NOMO-1 (cell line): ENCODE measurements at regions not wholly inside any gene's neighbourhood (a gene's known extent, or its start where the extent isn't known, plus 50 kb on each side); places are given as distances from the start of the nearest gene placed in this dataset.

Experiments used
- DNase-seq, 2 experiments: peaks; one replicate each; lab custom pipeline; 2025; ENCODE audit not compliant: unreplicated experiment in 2 of 2; lab: John Stamatoyannopoulos, UW

DNA sequence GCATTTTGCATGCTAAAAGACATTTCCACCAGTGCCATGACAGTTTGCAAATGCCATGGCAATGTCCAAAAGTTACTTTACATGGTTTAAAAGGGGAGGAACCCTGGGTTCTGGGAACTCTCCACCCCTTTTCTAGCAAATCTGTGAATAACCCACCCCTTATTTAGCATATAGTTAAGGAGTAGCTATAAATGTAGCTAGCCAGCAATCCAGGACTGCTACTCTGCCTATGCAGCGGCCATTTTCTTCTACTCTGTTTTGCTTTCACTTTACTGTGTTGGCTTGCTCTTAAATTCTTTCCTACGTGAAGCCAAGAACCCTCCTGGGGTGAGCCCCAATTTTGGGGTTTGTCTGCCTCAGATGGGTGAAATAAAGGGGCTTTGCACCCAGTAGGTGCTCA, 141.0 kb downstream of the PTPN11 start:
- DNase-seq = no peak

DNA sequence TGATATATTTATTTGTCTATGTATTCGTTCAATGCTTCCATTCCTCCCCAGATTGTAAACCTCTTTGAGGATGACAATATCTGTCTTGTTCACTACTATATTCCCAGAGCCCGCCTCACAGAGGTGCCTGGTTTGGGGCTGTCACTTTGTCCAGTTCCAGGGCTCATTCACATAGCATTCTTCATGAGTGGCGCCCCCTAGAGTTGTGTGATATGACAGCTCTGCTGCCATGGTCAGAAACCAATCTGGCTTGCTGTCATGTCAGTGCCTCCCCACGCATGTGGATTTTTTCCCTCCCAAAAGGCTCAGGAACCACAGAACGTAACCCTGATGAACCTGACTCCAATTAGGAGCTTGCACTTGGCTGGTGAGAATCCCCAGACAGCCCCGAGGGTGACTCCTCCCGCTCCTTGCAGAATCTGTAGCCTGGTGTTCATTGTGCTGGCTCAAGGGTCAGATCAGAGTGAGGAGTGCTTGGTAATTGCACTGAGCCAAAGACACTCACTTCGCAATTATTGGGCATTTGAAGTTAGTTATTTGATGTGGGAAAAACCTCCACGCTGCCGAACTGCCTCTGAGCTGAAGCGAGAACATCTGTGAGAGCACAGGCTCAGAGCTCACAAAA, 145.5 kb downstream of the PTPN11 start:
- DNase-seq = no peak

DNA sequence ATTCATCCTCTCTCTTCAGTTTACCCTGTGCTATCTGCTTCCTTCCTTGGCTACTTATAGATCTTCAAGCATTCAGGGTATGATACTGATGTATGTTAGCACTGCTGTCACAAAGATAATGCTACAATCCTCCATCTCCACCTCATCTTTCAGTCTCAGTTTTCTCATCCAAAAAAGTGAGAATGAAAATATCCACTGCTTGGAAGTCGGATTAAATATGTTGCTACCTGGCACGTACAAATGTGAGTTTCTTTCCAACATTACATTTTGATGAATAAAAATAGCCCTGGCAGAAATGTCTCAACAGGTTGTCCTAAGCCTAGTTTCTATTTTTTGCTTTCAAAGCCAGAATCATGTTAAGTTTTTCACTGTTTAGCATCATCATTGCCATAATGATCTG, 149.9 kb downstream of the PTPN11 start:
- no peak for DNase-seq

DNA sequence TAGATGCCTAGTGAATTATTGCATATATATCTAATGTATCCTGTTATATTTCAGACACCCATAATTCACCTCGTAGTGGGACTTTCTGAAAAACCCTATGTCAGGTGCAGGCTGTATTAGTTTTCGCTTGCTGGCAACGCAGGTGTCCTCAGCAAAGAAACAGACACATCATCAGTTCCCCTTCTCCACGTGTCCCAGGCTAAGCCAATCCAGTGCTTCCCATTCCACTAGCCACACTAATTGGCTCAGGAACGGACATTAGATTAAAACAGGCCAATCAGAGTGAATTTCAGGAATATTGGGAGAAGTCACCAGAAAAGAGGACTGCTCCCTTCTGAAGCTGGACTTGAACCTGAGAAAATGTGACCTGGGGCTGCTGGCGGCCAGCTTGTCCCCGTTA, 151.3 kb downstream of the PTPN11 start:
- DNase-seq = no peak

DNA sequence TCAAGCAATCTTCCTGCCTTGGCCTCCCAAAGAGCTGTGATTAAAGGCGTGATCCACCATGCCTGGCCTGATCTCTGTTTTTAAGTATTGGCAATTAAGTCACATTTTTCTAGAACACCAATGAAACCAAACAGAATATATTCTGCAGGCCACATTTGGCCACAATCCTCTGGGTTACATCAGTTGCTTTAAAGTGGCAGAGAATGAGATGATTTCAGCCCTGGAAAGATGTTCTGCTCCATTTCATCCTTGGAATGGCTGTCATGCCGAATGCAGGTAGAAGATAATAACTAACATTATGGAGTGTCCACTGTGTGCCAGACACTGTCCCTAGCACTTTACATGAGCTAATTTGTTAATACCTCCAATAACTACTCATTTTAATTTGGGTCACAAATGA, 154.4 kb downstream of the PTPN11 start:
- DNase-seq = no peak

DNA sequence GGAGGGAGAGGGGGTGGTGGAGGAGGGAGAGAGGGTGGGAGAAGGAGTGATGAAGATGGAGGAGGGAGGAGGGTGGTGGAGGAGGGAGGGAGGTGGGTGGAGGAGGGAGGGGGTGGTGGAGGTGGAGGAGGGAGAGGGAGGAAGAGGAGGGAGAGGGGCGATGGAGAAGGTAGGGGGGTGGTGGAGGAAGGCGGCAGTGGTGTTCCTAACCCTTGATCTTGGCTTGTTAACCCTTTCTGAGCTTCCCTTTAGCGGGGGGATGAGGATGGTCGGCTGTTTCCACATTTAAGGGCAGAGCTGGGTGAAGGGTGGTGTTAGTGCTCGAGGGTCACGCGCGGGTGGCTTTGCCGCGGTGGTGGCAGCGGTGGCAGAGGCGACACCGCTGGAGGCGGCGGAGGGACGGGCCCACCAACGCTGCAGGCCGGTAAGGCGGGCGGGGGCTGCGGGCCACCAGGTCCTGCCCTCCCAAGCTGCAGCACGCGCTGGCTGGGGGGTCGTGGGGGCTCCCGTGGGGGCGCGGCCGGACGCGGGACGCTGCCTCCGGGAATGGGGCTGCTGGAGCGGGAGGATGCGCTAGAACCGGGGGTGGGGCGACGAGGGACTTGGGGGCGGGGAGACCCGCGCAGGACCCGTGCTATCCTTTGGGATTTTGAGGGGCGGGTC, 156.3 kb downstream of the PTPN11 start:
- DNase-seq = no peak

DNA sequence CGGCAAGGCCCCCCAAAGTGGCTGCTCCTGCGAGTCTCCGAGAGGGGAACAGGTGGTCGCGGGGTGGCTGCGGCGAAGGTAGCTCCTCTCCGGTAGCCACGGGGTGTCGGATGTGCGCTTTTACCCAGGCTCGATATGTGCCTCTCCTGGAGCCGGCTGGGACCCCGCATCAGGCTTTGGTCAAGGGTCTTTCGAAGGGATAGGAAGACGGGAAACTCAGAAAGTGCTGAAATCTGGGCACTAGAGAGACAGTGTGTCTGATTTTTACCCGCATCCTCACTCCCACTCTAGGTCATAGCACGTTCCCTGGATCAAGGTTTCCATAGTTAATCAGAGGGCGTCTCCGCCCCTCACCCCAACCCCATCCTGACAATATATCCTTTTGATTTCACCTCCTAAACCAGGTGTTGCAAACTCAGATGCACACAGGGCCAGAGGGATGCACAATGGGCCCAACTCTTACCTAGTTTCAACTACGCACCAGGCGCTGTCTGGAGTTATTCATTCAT, 156.9 kb downstream of the PTPN11 start:
- no peak for DNase-seq

DNA sequence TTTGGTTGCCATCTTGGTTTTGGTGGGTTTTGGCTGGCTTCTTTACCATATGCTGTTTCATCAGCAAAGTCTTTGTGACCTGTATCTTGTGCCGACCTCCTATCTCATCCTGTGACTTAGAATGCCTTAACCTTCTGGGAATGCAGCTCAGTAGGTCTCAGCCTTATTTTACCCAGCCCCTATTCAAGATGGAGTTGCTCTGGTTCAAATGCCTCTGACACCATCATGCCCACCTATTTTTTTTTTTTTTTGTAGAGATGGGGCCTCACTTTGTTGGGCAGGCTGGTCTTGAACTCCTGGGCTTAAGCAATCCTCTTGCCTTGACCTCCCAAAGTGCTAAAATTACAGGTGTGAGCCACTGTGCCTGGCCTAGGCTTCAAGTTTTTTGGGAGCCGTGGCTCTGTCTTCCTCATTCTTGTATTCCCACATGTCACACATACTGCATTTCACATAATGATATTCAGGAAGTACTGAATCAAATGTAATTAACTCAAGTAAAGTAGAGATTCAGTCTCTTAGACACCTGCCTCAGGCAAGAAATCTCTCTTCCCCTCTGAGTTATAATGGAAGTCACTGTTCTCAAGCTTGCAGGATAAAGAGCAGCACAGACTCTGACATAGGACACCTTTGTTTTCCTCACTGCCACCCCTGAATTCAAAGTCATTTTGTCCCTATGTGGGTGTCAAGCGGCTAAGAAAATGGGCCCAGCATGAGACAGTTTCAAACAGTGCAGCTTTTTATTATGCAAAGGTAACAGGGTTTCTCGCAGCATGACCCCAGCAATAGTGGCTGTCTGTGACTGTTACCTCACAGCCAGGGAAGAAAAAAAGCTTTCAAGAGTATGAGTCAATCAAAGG, 159.0 kb downstream of the PTPN11 start:
- DNase-seq = no peak

DNA sequence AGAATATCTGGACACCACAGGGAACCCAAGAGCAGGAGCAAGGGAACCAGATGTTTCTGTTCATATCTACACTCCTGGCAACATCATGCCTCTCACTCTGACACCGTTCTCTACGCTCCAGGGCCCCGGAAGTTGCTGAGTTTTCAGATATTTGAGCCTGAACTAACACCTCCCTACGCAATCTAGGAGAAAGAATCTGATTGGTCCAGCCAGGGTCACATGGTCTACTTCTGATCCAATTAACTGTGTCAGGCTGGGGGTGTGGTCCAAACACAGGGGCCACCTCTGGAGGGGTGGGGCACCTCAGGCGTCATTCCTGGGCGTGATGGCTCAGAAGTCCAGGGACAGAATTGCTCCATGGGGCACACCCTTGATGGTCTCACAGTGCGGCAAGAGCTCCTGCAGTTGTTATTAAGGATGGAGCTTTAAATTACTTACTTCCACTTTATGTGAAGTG, 165.5 kb downstream of the PTPN11 start:
- no peak for DNase-seq

DNA sequence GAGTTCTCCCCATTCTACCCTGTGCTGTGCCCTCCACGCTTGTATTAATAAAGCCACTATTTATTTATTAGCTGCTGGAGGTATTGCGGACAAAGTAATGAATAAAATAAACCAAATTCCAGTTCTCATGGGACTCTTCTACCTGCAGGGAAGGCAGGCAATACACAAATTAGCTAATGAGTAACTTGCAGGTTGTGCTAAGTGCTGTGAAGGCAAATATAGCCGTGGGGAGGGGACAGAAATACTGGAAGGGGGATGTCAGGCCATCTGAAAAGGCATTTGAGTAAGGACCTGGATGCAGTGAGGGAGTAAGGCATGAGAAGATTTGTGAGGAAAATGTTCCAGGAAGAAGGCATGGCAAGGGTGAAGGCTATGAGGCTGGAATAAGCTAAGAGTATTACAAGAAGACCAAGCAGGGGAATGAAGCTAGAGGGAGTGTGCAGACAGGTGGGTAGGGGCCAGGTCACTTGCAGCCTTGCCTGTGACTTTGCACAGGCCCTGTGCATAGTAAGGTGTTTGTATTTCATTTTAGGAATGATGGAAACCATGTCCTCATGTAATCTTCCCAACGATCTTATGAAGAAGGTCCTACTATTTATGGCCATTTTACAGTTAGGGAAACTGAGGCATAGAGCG, 167.5 kb downstream of the PTPN11 start:
- DNase-seq = no peak

DNA sequence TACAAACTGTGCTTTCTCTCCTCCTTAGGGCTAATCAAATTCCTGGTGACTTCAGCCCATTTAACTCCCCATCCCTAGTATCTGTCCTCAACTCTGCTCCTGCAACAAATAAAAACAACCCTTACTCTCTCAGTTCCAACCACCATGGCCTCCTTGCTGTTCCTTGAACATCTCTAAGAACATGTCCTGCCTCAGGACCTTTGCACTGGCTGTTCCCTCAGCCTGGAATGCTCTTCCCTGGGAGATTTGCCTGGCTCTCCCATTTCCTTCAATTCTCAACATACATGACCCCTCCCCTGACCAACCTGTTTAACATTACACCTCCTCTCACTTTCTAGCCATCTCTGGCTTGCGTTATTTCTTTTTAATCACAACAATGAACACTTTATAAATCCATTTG, 170.5 kb downstream of the PTPN11 start:
- DNase-seq = no peak

DNA sequence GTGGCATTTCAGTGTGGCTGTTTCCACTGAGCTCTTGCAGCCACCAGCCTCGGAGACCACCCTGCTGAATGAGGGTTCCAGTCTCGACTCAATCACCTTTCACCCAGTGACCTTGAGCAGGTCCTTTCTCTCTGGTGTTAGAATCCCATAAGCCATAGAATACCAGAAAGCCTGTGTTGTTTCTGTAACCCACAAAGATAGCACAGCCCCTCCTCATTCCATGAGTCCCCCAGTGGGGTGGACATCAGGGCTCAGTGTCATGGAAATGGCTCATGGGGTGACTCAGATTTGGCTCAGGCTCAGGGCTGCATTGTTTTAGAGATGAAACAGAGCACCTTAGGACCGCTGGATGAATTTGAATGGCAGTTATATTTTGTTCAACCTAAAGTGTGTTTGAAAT, 171.5 kb downstream of the PTPN11 start:
- DNase-seq = no peak

DNA sequence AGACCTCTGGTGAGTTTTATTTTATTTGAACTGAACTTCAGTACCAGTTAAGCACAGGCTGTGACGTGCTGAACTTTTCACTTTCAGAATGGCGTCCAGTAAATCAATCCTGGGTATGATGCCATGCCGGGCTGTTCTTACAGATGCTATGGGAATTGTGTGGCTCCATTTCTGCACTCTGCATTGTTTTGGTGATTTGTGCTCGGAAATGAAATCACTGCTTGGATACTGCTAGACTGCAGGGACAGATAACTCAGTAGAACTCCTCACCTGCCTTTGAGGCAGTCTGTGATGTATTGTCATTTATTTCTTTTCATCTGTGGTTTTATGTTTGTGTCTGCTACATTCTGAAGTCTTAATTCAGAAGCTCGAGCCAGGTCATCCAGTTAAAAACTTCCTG, 172.7 kb downstream of the PTPN11 start:
- no peak for DNase-seq

DNA sequence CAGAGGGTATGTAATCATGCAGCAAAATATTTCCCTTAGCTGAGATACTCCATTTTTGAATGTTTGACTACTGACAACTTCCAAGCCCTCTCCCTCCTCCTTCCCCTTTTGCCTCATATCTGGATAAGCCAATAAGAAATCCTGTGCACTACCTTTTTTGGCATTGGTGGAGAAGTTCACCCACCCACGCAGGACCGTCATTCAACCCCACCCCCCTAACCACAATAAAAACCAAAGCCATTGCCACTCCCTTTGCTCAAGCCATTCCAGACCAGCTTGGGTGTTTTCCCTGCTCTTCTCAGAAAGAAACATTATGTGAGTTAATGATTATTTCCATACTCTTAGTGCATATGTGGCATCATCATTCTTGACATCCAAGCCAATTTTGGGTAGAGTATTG, 176.7 kb downstream of the PTPN11 start:
- DNase-seq = no peak

DNA sequence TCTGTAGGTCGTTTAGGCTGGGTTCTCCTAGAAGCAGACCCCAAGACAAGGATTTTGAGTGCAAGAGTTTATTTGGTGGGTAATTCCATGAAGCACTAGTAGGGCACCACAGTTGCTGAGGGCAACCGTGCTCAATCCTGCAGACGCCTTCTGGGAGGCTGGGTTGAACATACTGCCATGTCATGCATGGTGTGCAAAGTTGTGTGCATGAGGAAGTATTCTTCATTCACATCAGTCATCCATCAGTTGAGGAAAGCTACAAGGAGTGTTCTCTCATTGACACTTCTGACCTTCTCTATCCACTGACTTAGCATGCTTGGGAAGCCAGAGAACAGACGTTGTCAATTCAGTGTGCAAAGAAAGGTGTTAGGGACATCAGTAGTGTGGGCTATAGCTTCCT, 179.2 kb downstream of the PTPN11 start:
- DNase-seq = no peak

DNA sequence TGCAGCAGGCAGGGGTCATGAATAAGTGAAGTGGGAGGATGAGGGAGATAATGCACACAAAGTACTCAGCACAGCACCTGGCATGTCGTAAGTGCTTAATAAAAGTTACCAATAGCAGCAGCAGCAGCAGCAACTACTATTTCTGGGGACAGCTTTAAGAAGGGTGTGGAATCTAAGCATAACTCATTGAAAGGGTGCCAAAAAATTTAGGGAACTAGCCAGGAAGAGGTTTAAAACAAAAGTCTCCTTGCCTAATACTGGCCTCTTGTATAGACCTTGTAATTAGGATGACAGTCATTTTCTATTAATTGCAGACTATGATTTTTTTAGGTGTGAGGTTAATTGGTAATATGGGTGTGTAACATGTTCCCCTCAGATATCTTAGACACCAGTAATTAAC, 179.9 kb downstream of the PTPN11 start:
- DNase-seq = peak in 1 of 2 experiments; percentile 23

DNA sequence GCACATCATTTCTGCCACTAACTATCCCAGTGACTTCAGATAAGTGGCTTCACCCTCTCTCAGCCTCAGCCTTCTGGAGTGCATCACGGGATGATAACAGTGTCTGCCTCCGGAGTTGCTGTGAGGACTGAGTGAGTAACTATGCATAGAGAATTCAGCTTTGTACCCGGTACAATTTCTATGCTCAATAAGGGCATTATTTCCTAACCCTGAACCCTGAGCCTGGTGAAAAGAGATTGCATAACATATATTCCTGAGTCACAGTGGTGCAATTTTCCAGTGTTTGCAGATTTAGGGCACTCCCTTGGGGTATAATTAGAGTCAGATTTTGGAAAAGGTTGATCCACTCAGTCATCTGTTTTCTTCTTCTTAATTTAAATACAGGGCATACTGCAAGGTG, 181.1 kb downstream of the PTPN11 start:
- DNase-seq = peak in 1 of 2 experiments; percentile 6

DNA sequence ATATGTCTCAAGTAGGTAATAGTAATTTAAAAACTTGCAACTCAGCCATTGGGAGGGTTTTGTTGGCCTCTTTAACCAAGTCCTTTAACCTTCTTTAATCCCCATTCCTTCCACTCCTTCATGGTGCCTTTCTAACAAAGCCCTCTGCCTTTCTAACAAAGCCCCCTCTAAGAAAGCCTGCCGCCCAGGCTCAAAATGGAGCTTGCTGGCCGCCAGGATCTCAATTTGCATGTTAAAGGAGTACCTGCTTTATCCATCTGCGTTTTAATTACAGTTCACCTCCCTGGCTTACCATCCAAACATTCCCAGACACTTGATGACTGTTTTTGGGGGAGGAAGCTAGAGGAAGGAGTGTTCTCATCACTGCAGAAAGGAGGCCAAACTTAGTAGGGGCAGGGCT, 183.4 kb downstream of the PTPN11 start:
- DNase-seq = no peak

DNA sequence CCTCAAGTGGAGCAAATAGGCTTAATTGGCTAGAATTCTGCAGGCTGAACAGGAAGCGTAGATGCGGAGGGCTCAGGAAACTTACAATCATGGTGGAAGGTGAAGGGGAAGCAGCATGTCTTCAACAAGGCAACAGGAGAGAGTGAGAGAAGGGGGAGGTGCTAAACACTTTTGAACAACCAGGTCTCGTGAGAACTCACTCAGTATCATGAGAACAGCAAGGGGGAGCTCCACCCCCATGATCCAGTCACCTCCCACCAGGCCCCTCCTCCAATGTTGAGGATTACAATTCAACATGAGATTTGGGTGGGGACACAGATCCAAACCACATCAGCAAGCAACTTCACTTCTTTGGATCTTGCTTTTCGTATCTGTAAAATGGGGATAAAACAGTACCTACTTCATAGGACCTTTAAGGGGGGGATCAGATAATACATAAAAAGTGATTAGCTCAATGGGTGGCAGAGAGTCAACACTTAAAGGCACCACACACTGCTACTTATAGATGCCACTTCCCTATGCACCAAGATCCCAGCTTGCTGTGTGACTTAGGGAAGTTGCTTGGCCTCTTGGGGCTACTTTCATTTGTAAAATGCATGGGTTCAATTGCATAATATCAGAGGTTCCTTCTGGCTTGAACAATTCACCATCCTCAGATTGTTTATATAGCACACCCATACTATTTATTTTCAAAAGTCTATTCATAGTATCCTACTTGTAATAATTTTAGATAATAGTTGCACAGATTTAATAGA, 184.8 kb upstream of the RPH3A start:
- DNase-seq = no peak

DNA sequence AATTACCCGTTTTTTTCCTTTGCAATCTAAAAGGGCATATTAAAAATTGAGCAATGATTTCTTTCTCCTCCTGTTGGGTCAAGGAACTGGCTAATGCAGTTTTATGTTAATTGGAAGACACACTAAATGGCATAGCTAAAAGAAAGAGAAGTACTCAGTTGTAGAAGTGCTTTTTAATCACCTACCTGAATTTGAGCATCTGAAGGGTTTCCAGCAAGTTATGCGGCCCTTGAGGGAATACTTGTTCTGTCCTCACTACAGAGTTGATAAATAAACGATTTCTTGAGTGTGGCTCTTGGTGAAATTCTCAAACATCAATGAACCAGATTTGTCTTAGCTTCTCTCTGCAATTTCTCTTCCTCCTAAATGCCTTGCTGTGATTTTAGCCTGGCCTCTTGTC, 184.1 kb upstream of the RPH3A start:
- no peak for DNase-seq
